OCI-LY1 (cell line): ENCODE measurements at regions not wholly inside any gene's neighbourhood (a gene's known extent, or its start where the extent isn't known, plus 50 kb on each side); places are given as distances from the start of the nearest gene placed in this dataset.

ENCODE experiments used
- H2AFZ ChIP-seq: fragments of 200-600 bp; sonication (generic), shearing (Covaris generic); 2 replicates; pipeline ENCODE4 v1.6.0; 2014; ENCODE audit warnings: antibody characterized with exemption, mild to moderate bottlenecking, low read length
- H3F3A ChIP-seq: fragments of 200-600 bp; sonication (generic), shearing (Covaris generic); 2 replicates; pipeline ENCODE4 v1.6.0; 2014; ENCODE audit warnings: mild to moderate bottlenecking, antibody characterized with exemption, low read length, moderate library complexity; ENCODE audit not compliant: insufficient read depth
- H3K27ac ChIP-seq: fragments of 200-600 bp; sonication (generic); 2 replicates; pipeline ENCODE4 v1.5.1; 2014; ENCODE audit warnings: low read length, mixed run types, mild to moderate bottlenecking, low read depth; ENCODE audit not compliant: poor library complexity, severe bottlenecking
- H3K27me3 ChIP-seq: fragments of 200-600 bp; sonication (generic); 2 replicates; pipeline ENCODE4 v1.6.0; 2014; ENCODE audit warnings: antibody characterized with exemption, mild to moderate bottlenecking, low read length, moderate library complexity; ENCODE audit not compliant: insufficient read depth
- H3K36me3 ChIP-seq: fragments of 200-600 bp; sonication (generic); 2 replicates; pipeline ENCODE4 v1.6.1; 2014; ENCODE audit warnings: mild to moderate bottlenecking, antibody characterized with exemption, low read length, moderate library complexity, mixed read lengths; ENCODE audit not compliant: insufficient read depth
- H3K4me1 ChIP-seq: fragments of 200-600 bp; sonication (generic); 2 replicates; pipeline ENCODE4 v1.5.1; 2014; ENCODE audit warnings: mild to moderate bottlenecking, low read length, moderate library complexity; ENCODE audit not compliant: insufficient read depth, severe bottlenecking
- H3K4me2 ChIP-seq: fragments of 200-600 bp; sonication (generic), shearing (Covaris generic); 2 replicates; pipeline ENCODE4 v1.6.1; 2014; ENCODE audit warnings: low read length
- H3K4me3 ChIP-seq: fragments of 200-600 bp; sonication (generic); 2 replicates; pipeline ENCODE4 v1.5.1; 2014; ENCODE audit warnings: low read length, low read depth, mild to moderate bottlenecking, mixed read lengths; ENCODE audit not compliant: poor library complexity, severe bottlenecking
- H3K79me2 ChIP-seq: fragments of 200-600 bp; shearing (Covaris generic); 2 replicates; pipeline ENCODE4 v1.6.1; 2016; ENCODE audit warnings: mixed run types, low read length, mixed read lengths; ENCODE audit not compliant: insufficient read depth
- H3K9ac ChIP-seq: fragments of 200-600 bp; sonication (generic), shearing (Covaris generic); 2 replicates; pipeline ENCODE4 v1.6.1; 2014; ENCODE audit warnings: mild to moderate bottlenecking, low read length, mixed read lengths
- H3K9me2 ChIP-seq: fragments of 200-600 bp; sonication (generic), shearing (Covaris generic); 2 replicates; pipeline ENCODE4 v1.6.1; 2014; ENCODE audit warnings: low read depth, mild to moderate bottlenecking, low read length, mixed read lengths
- H3K9me3 ChIP-seq: fragments of 200-600 bp; shearing (Covaris generic); 2 replicates; pipeline ENCODE4 v1.6.1; 2014; ENCODE audit warnings: low read length, mixed read lengths
- H4K20me1 ChIP-seq: fragments of 200-600 bp; sonication (generic), shearing (Covaris generic); 2 replicates; pipeline ENCODE4 v1.6.0; 2016; ENCODE audit warnings: mild to moderate bottlenecking, low read length; ENCODE audit not compliant: insufficient read depth
- CTCF ChIP-seq: fragments of 200-600 bp; sonication (generic), shearing (Covaris generic); IDR thresholded peaks from 2 replicates; pipeline ENCODE4 v1.5.1; 2017; ENCODE audit warnings: mild to moderate bottlenecking, antibody characterized with exemption, low read length, moderate library complexity, mixed read lengths
- EZH2 ChIP-seq: fragments of 200-600 bp; sonication (generic), shearing (Covaris generic); IDR thresholded peaks from 2 replicates; pipeline ENCODE4 v1.8.0; 2017; ENCODE audit warnings: borderline replicate concordance, mixed run types, mild to moderate bottlenecking, antibody characterized with exemption, low read length, moderate library complexity, mixed read lengths

DNA sequence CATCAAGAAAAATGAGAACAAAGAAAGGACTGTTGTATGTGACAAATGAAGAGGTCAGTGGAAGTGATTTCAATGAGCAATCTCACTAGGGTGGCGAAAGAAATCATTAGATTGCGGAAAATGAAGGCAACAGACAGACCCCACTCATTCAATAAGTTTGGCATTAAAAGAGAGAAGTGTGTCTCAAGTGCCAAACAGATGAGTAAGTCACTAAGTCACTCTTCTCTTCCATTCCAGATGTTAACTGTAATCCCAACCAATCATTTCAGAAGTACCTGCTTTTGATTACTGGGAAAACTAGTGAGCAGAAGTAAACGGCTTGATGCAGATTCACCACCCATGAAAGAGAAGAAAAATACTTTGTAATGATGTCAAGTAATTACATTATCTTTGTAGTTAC lies 144.3 kb upstream of the PRMT6 start:
- H3K9me3 ChIP-seq = no peaks in the 10 kb centered on the region
- TF ChIP-seq CTCF (no peak), EZH2 (no peak)
- no peaks in the 10 kb centered on the region for H3K36me3 ChIP-seq
- H4K20me1 ChIP-seq = no peaks in the 10 kb centered on the region
- no peaks in the 10 kb centered on the region for H3F3A ChIP-seq
- H3K4me2 ChIP-seq = no peak overlapping the region
- no peaks in the 10 kb centered on the region for H3K9me2 ChIP-seq
- H3K27ac ChIP-seq = no peak overlapping the region
- no peak overlapping the region for H3K4me3 ChIP-seq
- no peak overlapping the region for H3K9ac ChIP-seq
- no peaks in the 10 kb centered on the region for H3K79me2 ChIP-seq
- H3K4me1 ChIP-seq = no peaks in the 10 kb centered on the region
- no peak overlapping the region for H2AFZ ChIP-seq
- no peaks in the 10 kb centered on the region for H3K27me3 ChIP-seq

- H3K27me3 ChIP-seq = no peaks in the 10 kb centered on the region
These were observed 135.3 kb upstream of the PRMT6 start for GRCh38 chr1:106921186-106921585.

GRCh38 chr1:106924360-106924759 lies 132.1 kb upstream of the PRMT6 start:
- H3K9ac ChIP-seq = no peak overlapping the region
- H3K4me3 ChIP-seq = no peak overlapping the region
- H3K9me3 ChIP-seq = no peaks in the 10 kb centered on the region
- H3F3A ChIP-seq = no peaks in the 10 kb centered on the region
- H3K36me3 ChIP-seq = no peaks in the 10 kb centered on the region
- no peak overlapping the region for H2AFZ ChIP-seq
- no peaks in the 10 kb centered on the region for H3K9me2 ChIP-seq
- no peaks in the 10 kb centered on the region for H4K20me1 ChIP-seq
- H3K27ac ChIP-seq = no peak overlapping the region
- no peaks in the 10 kb centered on the region for H3K4me1 ChIP-seq
- no peaks in the 10 kb centered on the region for H3K27me3 ChIP-seq
- H3K4me2 ChIP-seq = no peak overlapping the region
- no peaks in the 10 kb centered on the region for H3K79me2 ChIP-seq
- no peak for TF ChIP-seq EZH2
- no peak for TF ChIP-seq CTCF

More at GRCh38 chr1:106921186-106921585, 135.3 kb upstream of the PRMT6 start:
- TF ChIP-seq CTCF (no peak), EZH2 (no peak)
- Histone ChIP-seq H3K79me2 (no peaks in the 10 kb centered on the region), H3K9ac (no peak overlapping the region), H3K9me2 (no peaks in the 10 kb centered on the region), H3K4me3 (no peak overlapping the region), H3F3A (no peaks in the 10 kb centered on the region), H2AFZ (no peak overlapping the region), H3K36me3 (no peaks in the 10 kb centered on the region), H3K27ac (no peak overlapping the region), H3K4me2 (no peak overlapping the region), H4K20me1 (no peaks in the 10 kb centered on the region), H3K4me1 (no peaks in the 10 kb centered on the region), H3K9me3 (no peaks in the 10 kb centered on the region)
